ENCODE measurements at regions not wholly inside any gene's neighbourhood (a gene's known extent, or its start where the extent isn't known, plus 50 kb on each side); places are given as distances from the start of the nearest gene placed in this dataset.
"Not testable (repeated sequence)": the region's sequence is repeated elsewhere in the genome, so short reads cannot be mapped to it uniquely, and the experiment has no call there.

- Histone ChIP-seq H3K4me1 (no peaks in the 10 kb centered on the region), H3K36me3 (no peaks in the 10 kb centered on the region), H3K9me3 (no peaks in the 10 kb centered on the region), H3K4me3 (no peak overlapping the region), H3K27me3 (no peaks in the 10 kb centered on the region), H3K27ac (no peak overlapping the region)
- DNase-seq (ENCODE audit: extremely low spot score in 2 of 2): no peak
- TF ChIP-seq POLR2A (IDR thresholded peaks at IDR 0.05) (no peak), CTCF (IDR thresholded peaks at IDR 0.05) (no peak)
- intact Hi-C loops (cut with DNase I): no loop called here
These were observed 357.8 kb downstream of the CETN3 start for GRCh38 chr5:90051756-90052155.

- Histone ChIP-seq H3K4me1 (no peaks in the 10 kb centered on the region), H3K9me3 (no peaks in the 10 kb centered on the region), H3K4me3 (no peak overlapping the region), H3K27me3 (no peaks in the 10 kb centered on the region), H3K27ac (no peak overlapping the region), H3K36me3 (no peaks in the 10 kb centered on the region)
- intact Hi-C loops (cut with DNase I): no loop called here
- TF ChIP-seq POLR2A (IDR thresholded peaks at IDR 0.05) (no peak), POLR2AphosphoS5 (IDR thresholded peaks at IDR 0.05; ENCODE audit: insufficient read depth in 1 of 2, low read depth in 1 of 2) (no peak), CTCF (IDR thresholded peaks at IDR 0.05) (no peak)
- no peak for DNase-seq (ENCODE audit: extremely low spot score in 2 of 2)
These were observed 359.5 kb downstream of the CETN3 start for GRCh38 chr5:90050103-90050502.

- Histone ChIP-seq H3K36me3 (no peaks in the 10 kb centered on the region), H3K27me3 (no peaks in the 10 kb centered on the region), H3K4me3 (no peak overlapping the region), H3K9me3 (no peaks in the 10 kb centered on the region), H3K27ac (no peak overlapping the region), H3K4me1 (no peaks in the 10 kb centered on the region)
- intact Hi-C loops (cut with DNase I): no loop called here
- no peak for DNase-seq (ENCODE audit: extremely low spot score in 2 of 2)
- TF ChIP-seq POLR2A (IDR thresholded peaks at IDR 0.05) (no peak), CTCF (IDR thresholded peaks at IDR 0.05) (no peak), POLR2AphosphoS5 (IDR thresholded peaks at IDR 0.05; ENCODE audit: insufficient read depth in 1 of 2, low read depth in 1 of 2) (no peak)
These were observed 362.4 kb downstream of the CETN3 start for GRCh38 chr5:90047113-90047512.

- intact Hi-C loops (cut with DNase I); H3K36me3 ChIP-seq; H3K27ac ChIP-seq; H3K4me3 ChIP-seq; H3K27me3 ChIP-seq; DNase-seq (ENCODE audit: extremely low spot score in 2 of 2); H3K9me3 ChIP-seq; H3K4me1 ChIP-seq: not testable (repeated sequence)
These were observed 369.5 kb downstream of the CETN3 start for GRCh38 chr5:90040082-90040481.

- Histone ChIP-seq H3K36me3 (no peaks in the 10 kb centered on the region), H3K27ac (no peak overlapping the region), H3K27me3 (no peaks in the 10 kb centered on the region), H3K4me1 (no peaks in the 10 kb centered on the region), H3K4me3 (no peak overlapping the region), H3K9me3 (no peaks in the 10 kb centered on the region)
- intact Hi-C loops (cut with DNase I): no loop called here
- TF ChIP-seq POLR2A (IDR thresholded peaks at IDR 0.05) (no peak), CTCF (IDR thresholded peaks at IDR 0.05) (no peak), POLR2AphosphoS5 (IDR thresholded peaks at IDR 0.05; ENCODE audit: insufficient read depth in 1 of 2, low read depth in 1 of 2) (no peak)
- no peak for DNase-seq (ENCODE audit: extremely low spot score in 2 of 2)
These were observed 371.9 kb downstream of the CETN3 start for GRCh38 chr5:90037646-90038045.

GRCh38 chr5:90022711-90023053 lies 386.9 kb downstream of the CETN3 start:
- Histone ChIP-seq H3K9me3 (no peaks in the 10 kb centered on the region), H3K4me1 (no peaks in the 10 kb centered on the region), H3K27me3 (no peaks in the 10 kb centered on the region), H3K4me3 (no peak overlapping the region), H3K27ac (no peak overlapping the region), H3K36me3 (no peaks in the 10 kb centered on the region)
- intact Hi-C loops (cut with DNase I): no loop called here
- no peak for DNase-seq (ENCODE audit: extremely low spot score in 2 of 2)
- no peak for TF ChIP-seq POLR2AphosphoS5 (IDR thresholded peaks at IDR 0.05; ENCODE audit: insufficient read depth in 1 of 2, low read depth in 1 of 2)
- no peak for TF ChIP-seq CTCF (IDR thresholded peaks at IDR 0.05)
- no peak for TF ChIP-seq POLR2A (IDR thresholded peaks at IDR 0.05)
